Tibial nerve (tissue), 4 donors: ENCODE measurements at regions not wholly inside any gene's neighbourhood (a gene's known extent, or its start where the extent isn't known, plus 50 kb on each side); places are given as distances from the start of the nearest gene placed in this dataset.

Experiments
- CTCF ChIP-seq, 5 experiments: fragments of 200-600 bp in 3 of 5; fragments of 450-650 bp in 2 of 5; sonication (generic) in 3 of 5; IDR thresholded peaks; one replicate each; pipeline ENCODE4 v1.5.1; 2016 to 2019; ENCODE audit warnings: antibody characterized with exemption in 5 of 5, mild to moderate bottlenecking in 3 of 5, moderate library complexity in 2 of 5
- EP300 ChIP-seq, 2 donors: sonication (generic); formaldehyde crosslinking; IDR thresholded peaks; one replicate each; pipeline ENCODE4 v1.6.1; 2017; ENCODE audit warnings: antibody characterized with exemption in 2 of 2, mild to moderate bottlenecking in 1 of 2
- POLR2A ChIP-seq, 2 donors: fragments of 450-650 bp; IDR thresholded peaks; one replicate each; pipeline ENCODE4 v1.6.1; 2017; ENCODE audit warnings: antibody characterized with exemption in 2 of 2, mild to moderate bottlenecking in 2 of 2, moderate library complexity in 2 of 2

- TF ChIP-seq CTCF (IDR thresholded peaks at IDR 0.05) (no peak), EP300 (IDR thresholded peaks at IDR 0.05) (no peak), POLR2A (IDR thresholded peaks at IDR 0.05) (no peak)
Measured at GRCh38 chr6:112841553-112842329, 494.6 kb downstream of the RFPL4B start.
